Central memory CD4-positive, alpha-beta T cell (primary cell): ENCODE measurements at regions not wholly inside any gene's neighbourhood (a gene's known extent, or its start where the extent isn't known, plus 50 kb on each side); places are given as distances from the start of the nearest gene placed in this dataset.

Experiments
- DNase-seq: peaks from one replicate; pipeline ENCODE4 v3.0.0; 2022

DNA sequence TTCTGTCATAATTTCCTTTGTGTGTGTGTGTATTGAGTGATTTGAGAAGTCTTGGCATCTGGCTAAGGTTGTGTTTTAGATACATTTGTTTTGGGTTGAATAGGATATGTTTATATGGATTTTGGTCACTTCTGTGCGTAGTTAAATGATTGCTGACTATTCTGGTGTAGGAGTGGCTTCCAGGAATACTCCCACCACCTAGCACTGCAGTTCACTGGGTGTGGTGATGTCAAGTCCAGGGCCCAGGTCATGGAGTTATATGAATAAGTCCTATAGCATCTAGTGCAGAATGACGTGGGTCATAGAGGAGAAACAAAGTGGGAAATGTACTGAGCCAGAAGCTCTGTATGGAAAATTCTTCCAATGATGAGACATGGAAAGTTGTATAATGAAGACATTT is 465.4 kb upstream of the CCL2 start:
- DNase-seq: no peak

DNA sequence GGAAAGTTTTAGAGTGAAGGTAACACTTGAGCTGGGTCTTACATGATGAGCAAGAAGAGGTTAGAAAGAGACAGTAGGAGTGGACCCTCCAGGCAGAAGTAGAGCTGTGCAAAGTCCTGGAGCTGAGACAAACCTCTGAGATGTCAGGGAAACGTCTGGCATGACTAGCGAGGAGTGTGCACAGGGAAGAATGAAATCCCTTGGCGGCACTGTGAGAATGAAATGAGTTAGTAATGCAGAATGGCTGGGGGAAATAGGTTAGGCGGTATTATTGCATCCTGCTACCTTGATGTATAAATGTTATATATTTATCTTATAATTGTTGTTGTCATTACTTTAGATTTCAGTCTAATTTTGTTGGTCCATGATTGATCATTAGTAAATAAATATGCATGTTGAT is 457.9 kb upstream of the CCL2 start:
- DNase-seq: no peak

DNA sequence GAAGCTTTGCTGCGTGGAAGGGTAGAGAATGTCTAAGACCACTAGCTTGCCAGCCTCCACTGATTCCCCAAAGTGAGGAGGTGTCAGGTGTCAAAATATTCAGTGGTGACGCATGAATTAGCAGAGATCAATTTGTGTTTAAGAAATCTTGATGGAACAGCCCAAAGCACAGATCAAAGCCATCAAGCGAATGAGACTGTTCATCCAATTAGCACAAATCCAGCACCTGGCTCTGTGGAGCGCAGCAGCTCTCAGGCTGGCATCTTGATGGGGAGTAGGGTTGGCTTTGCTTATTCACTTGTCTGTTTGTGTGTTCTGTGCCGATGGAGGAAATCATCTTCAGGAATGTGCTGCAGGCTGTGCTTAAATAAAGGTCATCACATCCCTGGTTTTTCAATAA is 456.8 kb upstream of the CCL2 start:
- DNase-seq: no peak

DNA sequence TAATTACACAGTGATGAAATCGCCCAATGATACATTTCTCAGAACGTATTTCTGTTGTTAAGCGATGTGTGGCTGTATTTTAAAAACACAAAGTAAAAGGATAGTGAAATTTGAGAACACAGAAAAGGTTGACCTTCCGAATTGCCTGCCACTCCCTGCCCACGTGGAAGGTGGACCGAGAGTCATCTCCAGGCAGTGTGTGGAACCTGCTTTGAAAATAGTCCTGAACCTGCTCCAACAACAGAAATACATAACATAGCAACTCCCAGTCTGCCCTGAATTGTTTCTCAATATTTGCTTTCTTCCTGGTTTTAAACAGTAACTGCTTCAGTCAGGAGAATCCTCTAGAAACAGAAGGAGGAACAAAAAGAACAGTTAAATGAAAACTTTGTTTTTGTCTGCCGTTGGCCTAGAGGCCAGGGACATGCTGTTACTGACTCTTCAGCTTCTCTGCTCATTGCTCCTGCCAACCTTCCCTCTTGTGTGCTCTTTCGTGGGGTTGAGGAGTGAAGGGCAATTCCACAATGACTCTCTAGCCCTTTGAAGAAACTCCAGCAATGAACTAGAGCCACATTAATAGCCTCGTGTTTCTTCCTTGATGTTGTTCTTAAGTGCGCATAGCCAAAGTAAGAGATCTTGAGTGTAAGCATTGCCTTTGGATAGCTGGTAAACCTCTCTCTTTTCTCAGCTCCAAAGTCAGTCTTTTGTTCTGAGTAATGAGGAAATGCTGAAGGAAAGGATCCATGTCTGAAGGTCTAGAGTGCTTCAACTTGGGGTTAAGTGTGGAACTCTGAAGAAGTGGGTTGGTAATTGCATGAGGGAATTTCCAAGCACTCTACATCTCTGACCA is 452.5 kb upstream of the CCL2 start:
- no peak for DNase-seq

DNA sequence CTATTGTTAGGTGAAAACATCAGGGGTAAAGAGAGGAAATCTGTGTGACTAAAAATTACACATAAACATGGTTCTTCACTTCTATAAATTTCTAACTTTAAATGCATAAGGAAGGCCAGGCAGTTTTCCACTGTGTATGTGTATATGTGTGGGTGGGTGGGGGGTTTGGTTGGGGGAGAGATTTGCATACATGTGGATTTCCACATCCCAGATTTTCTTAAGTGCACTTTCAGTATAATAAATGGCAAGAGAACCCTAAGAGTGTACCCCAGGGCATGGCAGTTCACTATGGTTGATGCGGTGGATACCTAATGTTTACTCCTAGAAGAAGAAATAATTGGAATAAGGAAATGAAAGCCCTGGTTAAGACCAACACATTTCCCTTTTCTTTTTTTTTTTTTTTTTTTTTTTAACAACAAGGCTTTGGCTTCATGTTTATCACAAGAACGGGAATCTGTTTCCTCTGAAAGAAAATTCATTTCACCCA is 451.8 kb upstream of the CCL2 start:
- no peak for DNase-seq

DNA sequence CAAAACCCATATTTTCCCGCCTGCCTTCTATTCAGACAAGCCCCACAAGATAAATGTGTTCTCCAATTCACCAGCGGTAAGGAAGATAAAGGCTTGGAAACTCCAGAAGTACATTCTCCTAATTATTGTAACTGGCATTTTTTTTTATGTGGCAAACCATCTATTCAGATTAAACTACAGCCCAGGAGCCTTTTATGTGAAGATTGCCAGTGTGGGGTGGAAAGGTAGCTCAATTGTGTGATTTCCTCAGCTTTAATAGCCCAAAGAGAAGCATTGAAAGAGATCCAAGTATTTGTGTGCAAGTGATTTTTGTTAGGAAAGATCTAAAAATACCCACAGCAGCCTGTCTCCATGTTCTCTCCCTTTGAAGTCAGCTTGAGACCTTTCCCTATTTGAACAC is 451.4 kb upstream of the CCL2 start:
- DNase-seq: no peak

DNA sequence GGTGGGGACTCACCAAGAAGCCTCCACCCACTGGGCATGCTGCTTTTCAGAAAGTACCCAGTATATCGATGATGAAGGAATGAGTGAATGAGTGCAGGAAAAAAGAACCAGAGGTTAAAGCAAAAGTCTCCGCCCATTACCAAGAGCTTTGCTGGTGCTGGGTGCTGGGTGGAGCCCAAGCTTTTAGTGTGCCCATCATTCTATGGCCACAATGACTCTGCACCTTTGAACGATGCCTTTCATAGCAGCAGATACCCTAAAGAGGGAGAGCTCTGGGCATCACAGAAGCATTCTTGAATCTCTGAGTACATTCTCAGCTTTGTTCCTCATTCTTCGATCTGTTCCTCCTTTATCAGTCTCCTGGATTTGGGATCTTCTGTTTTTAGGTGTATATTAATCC is 450.7 kb upstream of the CCL2 start:
- DNase-seq: no peak

DNA sequence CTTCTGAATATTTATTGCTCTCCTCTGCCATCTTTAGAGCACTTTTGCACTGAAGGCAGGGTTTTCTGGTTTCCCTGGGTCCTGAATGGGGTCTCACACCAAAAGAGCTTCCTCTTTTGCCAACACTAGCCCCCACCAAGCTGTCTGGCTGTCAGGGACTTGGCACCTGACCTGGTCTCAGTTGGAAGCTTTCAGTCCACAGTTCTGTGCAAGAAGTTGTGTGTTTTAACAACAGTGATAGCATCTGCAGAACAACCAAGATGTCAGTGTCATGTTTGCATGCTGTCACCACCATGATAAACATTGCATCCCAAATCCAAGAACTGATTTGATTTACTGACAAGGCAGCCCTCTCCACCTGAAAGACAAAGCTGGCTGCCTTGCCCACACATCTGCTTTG is 448.5 kb upstream of the CCL2 start:
- no peak for DNase-seq

DNA sequence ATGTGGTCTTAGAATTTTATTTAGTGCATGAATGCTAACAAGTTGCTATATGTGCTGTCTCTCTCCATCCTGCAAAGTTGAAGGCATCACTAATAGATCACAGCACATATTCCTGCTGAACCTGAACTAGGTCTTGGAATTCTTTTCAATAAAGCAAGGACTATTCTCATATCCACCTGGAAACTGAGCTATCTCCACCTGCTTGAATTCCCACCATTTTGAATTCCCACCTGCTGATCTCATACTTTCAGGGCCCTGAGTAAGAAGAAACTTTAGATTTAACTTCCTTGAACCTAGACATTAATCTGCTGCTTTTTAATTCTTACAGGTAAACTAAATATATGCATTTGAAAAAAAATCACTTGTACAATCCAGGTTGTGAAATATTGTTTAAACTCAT is 445.3 kb upstream of the CCL2 start:
- DNase-seq: no peak

DNA sequence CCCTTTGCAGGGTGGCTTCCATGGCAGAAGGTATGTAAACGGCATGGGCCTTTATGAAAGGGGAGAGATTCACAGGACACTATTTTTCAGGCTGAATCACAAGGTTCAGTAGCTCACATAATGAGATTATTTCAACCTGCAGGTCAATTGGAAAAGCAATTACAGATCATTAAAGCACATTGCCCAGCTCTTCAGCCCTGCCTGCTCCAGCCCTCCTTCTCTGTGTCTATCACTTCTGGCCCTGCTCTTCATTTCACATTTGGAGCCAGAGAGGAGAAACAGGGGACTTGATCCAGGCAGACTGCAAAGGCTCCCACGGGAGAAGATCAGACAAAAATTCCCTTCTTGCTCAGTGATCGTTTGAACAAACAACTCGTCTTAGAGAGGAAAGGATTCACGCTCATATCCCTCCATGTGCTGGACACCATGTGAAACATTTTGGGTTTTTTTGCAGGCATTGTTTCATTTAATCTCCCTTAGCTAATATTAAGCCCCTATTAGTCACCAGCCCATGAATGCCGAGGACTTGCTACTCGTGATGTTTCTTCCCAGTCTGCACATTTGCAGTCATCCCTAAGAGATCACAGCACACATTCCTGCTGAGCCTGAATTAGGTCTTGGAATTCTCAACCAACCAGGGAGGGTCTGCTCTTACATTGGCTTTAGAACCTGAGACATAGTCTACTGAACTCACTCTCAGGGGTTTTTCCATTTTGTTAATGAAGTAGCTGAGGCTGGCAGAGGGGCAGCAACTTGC is 443.9 kb upstream of the CCL2 start:
- no peak for DNase-seq

DNA sequence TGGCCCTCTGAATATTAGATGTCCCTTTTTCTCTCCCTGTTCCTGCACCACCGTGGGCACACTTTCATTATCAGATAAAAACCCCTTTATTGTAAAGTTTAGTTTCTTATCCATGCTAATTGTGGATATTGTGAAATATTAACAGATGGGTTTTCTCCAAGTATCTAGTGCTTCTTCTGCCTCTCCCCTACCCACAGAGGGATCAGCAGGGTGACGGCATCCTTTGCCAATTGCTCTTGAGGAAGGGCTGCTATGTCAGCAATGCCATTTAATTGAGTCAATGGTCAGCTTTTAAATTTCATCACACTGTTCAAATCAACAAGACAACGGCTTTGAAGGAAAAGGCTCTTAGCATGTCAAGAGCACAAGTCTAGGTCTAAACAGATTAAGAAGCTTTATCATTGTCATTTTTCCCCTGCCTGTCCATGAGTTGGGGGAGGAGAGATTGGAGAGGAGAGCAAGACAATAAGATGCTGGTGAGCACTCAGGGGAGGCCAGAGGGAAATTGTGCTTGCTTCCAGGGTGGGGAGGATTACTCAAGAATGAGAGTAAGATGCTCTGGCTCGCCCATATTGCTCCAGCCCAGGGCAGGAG is 443.0 kb upstream of the CCL2 start:
- DNase-seq: no peak

DNA sequence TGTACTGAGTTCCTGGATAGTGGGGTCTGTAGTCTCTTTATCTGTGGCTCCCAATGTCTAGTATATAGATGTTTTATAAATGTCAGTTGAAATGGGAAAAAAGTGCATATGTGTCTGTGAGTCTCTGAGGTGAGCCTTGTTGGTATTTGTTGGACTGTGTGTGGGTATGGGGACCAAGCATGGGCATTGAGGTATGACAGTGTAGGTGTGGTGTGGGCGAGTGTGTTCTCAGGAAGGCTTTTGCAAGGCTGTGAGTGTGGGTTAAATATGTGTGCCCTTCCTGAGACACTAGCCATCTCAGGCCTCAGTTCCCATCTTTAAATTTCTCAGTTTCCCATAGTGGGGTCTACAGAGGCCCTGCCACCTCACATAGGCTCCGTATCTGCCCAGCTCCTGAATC is 440.2 kb upstream of the CCL2 start:
- DNase-seq: no peak

DNA sequence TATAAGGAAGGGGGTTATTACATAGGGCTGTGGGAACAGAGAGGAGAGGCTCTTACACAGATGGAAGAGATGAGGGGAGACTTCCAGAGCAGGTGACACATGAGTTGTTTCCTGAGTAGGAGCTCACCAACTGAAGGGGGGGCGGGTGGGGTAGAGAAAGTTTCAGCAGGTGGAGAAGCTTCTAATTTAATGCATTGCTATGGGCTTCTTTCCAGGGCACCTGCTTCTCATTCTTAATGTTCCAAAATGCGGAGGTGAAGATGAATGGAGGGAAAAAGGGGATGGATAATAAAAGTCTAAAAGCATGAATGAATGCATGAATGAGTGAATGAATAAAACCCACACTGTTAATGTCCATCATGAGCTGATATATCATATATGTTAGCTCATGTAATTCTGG is 439.0 kb upstream of the CCL2 start:
- DNase-seq: no peak

DNA sequence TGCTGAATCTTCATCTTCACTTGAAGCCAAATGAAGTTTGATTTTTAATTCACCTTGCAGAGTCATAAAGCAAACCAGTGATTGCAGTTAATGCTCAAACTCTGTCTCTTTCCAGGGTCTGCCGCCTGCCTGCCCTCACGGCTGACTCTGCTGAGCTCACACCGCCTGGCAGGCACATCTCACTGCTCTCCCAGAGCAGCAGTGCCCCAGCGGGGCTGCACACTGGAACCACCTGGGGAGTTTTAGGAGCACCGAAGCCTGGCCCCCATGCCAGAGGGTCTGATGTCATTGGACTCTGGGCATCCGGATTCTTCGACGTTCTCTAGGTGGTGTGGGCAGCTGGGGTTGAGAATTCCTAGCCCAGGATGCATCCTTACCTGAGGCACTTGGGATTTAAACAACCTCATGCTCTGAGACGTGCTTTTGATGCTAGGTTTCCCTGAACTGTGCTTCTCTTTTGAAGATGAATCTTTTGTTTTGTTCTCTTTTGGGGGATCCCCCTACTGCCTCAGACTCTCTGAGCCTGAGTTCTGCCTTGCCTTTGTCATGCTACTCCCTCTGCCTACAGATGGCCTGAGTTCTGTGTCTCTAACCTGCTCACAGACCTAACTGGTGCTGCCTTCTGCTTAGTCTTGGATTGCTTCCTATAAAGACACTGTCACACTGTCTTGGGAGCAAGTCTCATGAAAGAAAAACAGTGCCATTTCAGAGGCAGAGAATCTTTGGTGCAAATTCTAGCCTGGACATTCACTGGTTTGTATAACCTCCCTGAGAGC is 438.1 kb upstream of the CCL2 start:
- no peak for DNase-seq

DNA sequence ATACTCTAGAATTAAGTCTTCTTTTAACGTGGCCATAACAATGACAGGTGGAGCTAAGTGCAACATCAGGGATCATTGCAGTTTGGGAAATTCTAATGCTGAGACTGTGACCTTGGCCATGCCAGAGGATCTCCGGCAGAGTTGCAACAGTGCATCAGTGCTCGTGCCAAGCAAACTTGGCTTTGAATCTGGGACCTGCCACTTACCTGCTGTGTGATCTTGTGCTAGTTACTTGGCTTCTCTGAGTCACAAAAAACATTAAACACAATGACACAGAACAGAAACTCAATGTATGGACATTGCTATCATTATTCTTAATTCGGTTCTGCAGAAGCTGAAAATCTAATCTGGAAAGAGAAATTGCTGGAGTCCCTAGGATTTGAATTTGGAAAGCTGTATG is 435.5 kb upstream of the CCL2 start:
- no peak for DNase-seq

DNA sequence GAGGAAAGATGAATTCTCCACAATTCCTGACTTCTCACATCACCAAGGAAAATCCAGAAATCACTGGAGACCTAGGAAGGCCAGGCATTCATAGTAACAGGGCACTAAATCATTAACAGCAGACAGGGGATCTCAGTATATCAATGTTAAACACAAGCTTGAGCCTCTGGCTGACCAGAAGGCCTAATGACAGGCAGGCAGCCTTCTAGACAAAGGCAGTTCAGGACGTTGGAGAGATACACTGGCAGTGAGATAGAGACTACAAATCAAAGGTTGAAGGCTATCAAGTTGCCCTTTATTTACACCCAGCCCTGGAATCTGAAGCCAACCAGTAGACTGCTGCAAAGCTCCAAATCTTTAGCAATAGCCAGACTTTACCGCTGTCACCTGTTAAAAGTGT is 422.8 kb upstream of the CCL2 start:
- no peak for DNase-seq

DNA sequence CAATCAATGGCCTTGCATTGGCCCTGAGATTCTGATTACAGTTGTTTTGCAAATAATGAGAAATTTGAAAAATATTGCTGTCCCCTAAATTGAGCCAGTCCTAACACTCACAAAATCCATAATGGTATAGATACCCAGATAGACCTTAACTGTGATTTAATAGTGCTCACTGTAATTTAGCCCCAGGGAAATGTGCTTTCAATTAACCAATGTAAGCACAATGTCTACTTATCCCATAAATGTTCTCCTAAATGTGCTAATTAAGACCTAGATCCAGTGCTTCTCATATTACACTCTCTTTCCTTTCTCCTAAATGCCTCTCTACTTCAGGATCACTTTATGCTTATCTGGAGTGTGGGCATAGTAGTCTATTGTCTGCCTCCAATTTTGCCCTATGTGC is 417.8 kb upstream of the CCL2 start:
- DNase-seq: no peak

DNA sequence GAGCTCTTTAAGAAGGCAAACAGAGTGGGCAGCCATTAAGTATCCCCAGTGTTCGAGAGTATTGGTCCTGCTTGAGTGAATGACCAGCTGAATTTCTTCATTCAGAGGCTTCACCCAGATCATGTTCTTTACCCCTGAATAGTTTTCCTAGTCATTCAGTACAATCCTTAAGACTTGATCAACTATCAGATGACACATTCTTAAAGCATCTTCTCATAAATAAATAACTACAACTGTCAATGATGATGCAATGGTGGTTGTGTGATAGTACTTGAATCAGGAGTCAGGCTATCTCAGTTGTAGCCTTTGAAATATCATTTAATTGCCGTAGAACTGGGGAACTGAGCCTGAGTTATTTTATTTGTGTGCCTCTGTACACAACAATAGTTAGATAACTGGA is 416.8 kb upstream of the CCL2 start:
- DNase-seq: no peak

DNA sequence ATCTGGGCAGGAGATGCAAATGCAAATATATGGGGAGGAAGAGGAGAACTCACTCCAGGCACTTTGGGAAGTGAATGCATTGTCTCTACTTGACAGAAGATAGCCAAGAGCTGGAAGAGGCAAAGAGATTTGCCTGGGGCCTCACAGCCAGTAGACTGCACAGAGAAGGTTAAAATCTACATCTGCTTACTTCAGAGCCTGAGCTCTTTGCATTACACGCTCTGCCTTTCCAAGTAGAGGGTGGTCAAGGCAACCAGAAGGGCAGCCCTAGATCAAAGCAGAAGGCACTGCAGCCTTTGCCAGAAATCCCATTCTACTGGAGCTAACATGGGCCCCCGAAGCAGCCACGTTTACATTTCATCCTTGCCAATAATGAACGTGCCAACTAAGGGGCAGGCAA is 407.2 kb upstream of the CCL2 start:
- no peak for DNase-seq

DNA sequence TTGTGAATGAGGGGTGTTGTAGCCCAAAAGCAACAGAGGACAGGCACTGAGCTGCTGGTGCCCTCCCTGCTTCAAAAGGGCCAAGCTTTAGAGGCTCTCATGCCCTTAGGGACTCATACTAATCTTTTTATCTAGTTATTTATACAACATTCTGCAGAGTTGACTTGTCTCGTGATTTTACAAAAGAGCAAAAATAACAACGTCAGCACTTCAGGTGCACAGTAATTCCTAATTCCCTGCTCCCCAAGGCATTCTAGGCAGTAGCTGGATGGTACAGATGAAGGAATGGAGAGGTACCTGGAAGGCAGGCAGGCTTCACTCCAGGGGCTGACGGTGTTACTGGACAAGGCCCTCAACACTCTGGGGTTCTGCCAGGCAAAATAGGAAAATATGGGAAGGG is 406.7 kb upstream of the CCL2 start:
- no peak for DNase-seq

DNA sequence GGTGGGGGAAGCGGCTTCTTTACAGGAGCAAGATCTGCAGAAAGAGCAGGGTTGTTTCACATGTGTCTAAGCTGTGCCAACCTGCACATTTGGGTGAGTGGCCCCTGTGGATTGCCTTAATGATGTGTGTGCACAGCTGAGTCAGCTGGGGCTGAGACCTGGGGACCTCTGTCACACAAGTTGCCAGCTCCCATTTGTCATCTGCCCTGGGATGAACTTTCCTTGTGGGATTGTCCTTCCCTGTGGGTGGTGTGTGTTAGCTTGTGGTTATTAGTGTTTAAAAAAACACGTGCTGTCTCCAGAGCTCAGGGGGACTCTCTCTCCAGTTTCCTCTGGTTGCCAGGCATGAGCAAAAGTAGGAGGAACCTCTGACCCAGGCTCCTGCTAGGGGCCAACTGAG is 400.5 kb upstream of the CCL2 start:
- no peak for DNase-seq

DNA sequence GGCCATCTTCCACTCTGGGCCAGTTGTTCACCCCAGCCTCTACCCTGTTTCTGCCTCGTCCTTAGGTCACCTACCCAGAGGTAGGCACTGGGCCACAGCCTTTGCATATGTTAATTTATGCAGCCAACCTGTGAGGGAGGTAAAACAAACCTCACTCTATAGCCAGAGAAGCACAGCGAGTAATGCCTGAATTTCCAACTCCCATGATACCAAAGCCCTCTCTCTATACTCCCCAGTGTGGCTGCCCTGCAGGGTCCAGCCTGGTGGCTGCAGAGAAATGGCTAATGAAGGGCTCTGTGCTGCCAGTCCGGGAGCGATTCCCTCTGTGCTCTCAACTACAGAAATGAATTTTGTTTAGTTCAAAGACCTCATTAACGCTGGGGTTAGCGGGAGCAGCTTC is 397.0 kb upstream of the CCL2 start:
- no peak for DNase-seq

DNA sequence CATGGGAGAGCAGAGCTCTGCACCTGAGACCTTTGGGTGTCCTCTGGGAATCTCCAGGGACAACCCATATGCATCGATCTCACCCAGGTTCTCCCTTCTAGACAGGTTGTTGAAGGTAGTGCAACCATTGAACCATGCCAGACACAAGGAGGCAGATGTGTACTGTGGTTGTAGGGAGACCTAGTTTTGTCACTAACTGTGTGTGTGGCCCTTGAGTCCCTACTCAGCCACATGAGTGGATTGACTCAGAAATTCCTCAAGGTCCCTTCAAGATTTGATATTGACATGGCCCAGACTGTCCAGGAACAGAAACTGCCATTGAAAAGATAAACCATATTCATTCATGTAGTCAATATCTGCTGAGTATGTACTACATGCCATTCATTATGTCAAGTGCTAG is 396.4 kb upstream of the CCL2 start:
- no peak for DNase-seq
